ENCODE measurements at regions not wholly inside any gene's neighbourhood (a gene's known extent, or its start where the extent isn't known, plus 50 kb on each side); places are given as distances from the start of the nearest gene placed in this dataset.

- TF ChIP-seq CTCF (IDR thresholded peaks at IDR 0.05) (no peak), EZH2 (IDR thresholded peaks at IDR 0.05; ENCODE audit: borderline replicate concordance, insufficient read depth, low read depth, low read length, poor library complexity, severe bottlenecking) (no peak)
Observed at GRCh38 chr13:55263045-55263444, 1877.7 kb upstream of the PRR20A start.

All from B cell (primary cell).